Activated naive CD8-positive, alpha-beta T cell treated with anti-CD3 and anti-CD28 coated beads for 36 hours (primary cell): ENCODE measurements at regions not wholly inside any gene's neighbourhood (a gene's known extent, or its start where the extent isn't known, plus 50 kb on each side); places are given as distances from the start of the nearest gene placed in this dataset.

Source experiments
- DNase-seq: peaks from one replicate; pipeline ENCODE4 v3.0.0; 2021
- H3K27ac Mint-ChIP-seq: one replicate; pipeline ENCODE4 v1.8.0; 2022; ENCODE audit warnings: mild to moderate bottlenecking, moderate library complexity, mixed read lengths
- H3K27me3 Mint-ChIP-seq: one replicate; pipeline ENCODE4 v1.8.0; 2022; ENCODE audit warnings: mild to moderate bottlenecking, mixed read lengths
- H3K36me3 Mint-ChIP-seq: one replicate; pipeline ENCODE4 v1.8.0; 2021; ENCODE audit warnings: mild to moderate bottlenecking, mixed read lengths
- H3K4me1 Mint-ChIP-seq: one replicate; pipeline ENCODE4 v1.8.0; 2021; ENCODE audit warnings: mixed read lengths
- H3K4me3 Mint-ChIP-seq: one replicate; pipeline ENCODE4 v1.8.0; 2022; ENCODE audit warnings: mild to moderate bottlenecking, moderate library complexity, mixed read lengths
- H3K9me3 Mint-ChIP-seq: one replicate; pipeline ENCODE4 v1.8.0; 2022; ENCODE audit warnings: mixed read lengths

GRCh38 chr2:34666821-34667220 is 1067.7 kb upstream of the FAM98A start:
- Mint-ChIP-seq H3K27ac (no peak overlapping the region), H3K9me3 (no peaks in the 10 kb centered on the region), H3K4me3 (no peak overlapping the region), H3K36me3 (no peaks in the 10 kb centered on the region), H3K4me1 (no peaks in the 10 kb centered on the region), H3K27me3 (no peaks in the 10 kb centered on the region)
- DNase-seq: no peak

- no peaks in the 10 kb centered on the region for H3K27me3 Mint-ChIP-seq
Measured at GRCh38 chr2:34664266-34664665, 1065.2 kb upstream of the FAM98A start.

GRCh38 chr2:34663314-34663713 is 1064.2 kb upstream of the FAM98A start:
- Mint-ChIP-seq H3K4me3 (no peak overlapping the region), H3K4me1 (no peaks in the 10 kb centered on the region), H3K9me3 (peaks cover 2% of the 10 kb centered on the region), H3K27me3 (no peaks in the 10 kb centered on the region), H3K36me3 (no peaks in the 10 kb centered on the region), H3K27ac (no peak overlapping the region)
- DNase-seq: no peak

More at GRCh38 chr2:34664266-34664665, 1065.2 kb upstream of the FAM98A start:
- H3K36me3 Mint-ChIP-seq: no peaks in the 10 kb centered on the region
- H3K27ac Mint-ChIP-seq: no peak overlapping the region
- no peaks in the 10 kb centered on the region for H3K4me1 Mint-ChIP-seq
- peaks cover 2% of the 10 kb centered on the region for H3K9me3 Mint-ChIP-seq
- DNase-seq: no peak
- no peak overlapping the region for H3K4me3 Mint-ChIP-seq

- no peak for DNase-seq
- Mint-ChIP-seq H3K27ac (no peak overlapping the region), H3K4me1 (no peaks in the 10 kb centered on the region), H3K4me3 (no peak overlapping the region), H3K9me3 (peaks cover 3% of the 10 kb centered on the region), H3K36me3 (no peaks in the 10 kb centered on the region), H3K27me3 (no peaks in the 10 kb centered on the region)
Measured at GRCh38 chr2:34660741-34661140, 1061.6 kb upstream of the FAM98A start.

- H3K27me3 Mint-ChIP-seq: no peaks in the 10 kb centered on the region
- no peak for DNase-seq
- peaks cover 15% of the 10 kb centered on the region for H3K9me3 Mint-ChIP-seq
- no peaks in the 10 kb centered on the region for H3K4me1 Mint-ChIP-seq
- no peak overlapping the region for H3K27ac Mint-ChIP-seq
- H3K36me3 Mint-ChIP-seq: no peaks in the 10 kb centered on the region
- no peak overlapping the region for H3K4me3 Mint-ChIP-seq
Measured at GRCh38 chr2:34656632-34657031, 1057.5 kb upstream of the FAM98A start.

- no peak overlapping the region for H3K4me3 Mint-ChIP-seq
- H3K27ac Mint-ChIP-seq: no peak overlapping the region
- no peaks in the 10 kb centered on the region for H3K36me3 Mint-ChIP-seq
- DNase-seq: no peak
- H3K9me3 Mint-ChIP-seq: peaks cover 18% of the 10 kb centered on the region
- H3K4me1 Mint-ChIP-seq: no peaks in the 10 kb centered on the region
- no peaks in the 10 kb centered on the region for H3K27me3 Mint-ChIP-seq
Measured at GRCh38 chr2:34652636-34653035, 1053.5 kb upstream of the FAM98A start.

- no peak for DNase-seq
- Mint-ChIP-seq H3K4me1 (no peaks in the 10 kb centered on the region), H3K36me3 (no peaks in the 10 kb centered on the region), H3K27me3 (no peaks in the 10 kb centered on the region), H3K27ac (no peak overlapping the region), H3K4me3 (no peak overlapping the region), H3K9me3 (peaks cover 8% of the 10 kb centered on the region)
Measured at GRCh38 chr2:34646901-34647300, 1047.8 kb upstream of the FAM98A start.

GRCh38 chr2:34632327-34632726 is 1033.2 kb upstream of the FAM98A start:
- H3K4me1 Mint-ChIP-seq: no peaks in the 10 kb centered on the region
- H3K9me3 Mint-ChIP-seq: peaks cover 16% of the 10 kb centered on the region
- no peaks in the 10 kb centered on the region for H3K36me3 Mint-ChIP-seq
- no peak overlapping the region for H3K4me3 Mint-ChIP-seq
- DNase-seq: no peak
- no peak overlapping the region for H3K27ac Mint-ChIP-seq
- no peaks in the 10 kb centered on the region for H3K27me3 Mint-ChIP-seq

- H3K4me3 Mint-ChIP-seq: no peak overlapping the region
- no peaks in the 10 kb centered on the region for H3K27me3 Mint-ChIP-seq
- H3K27ac Mint-ChIP-seq: no peak overlapping the region
- H3K36me3 Mint-ChIP-seq: no peaks in the 10 kb centered on the region
- peaks cover 10% of the 10 kb centered on the region for H3K9me3 Mint-ChIP-seq
- H3K4me1 Mint-ChIP-seq: no peaks in the 10 kb centered on the region
- DNase-seq: no peak
Measured at GRCh38 chr2:34627003-34627402, 1027.9 kb upstream of the FAM98A start.

- Mint-ChIP-seq H3K4me1 (no peaks in the 10 kb centered on the region), H3K27me3 (no peaks in the 10 kb centered on the region), H3K4me3 (no peak overlapping the region), H3K27ac (no peak overlapping the region), H3K36me3 (no peaks in the 10 kb centered on the region), H3K9me3 (peaks cover 4% of the 10 kb centered on the region)
- no peak for DNase-seq
Measured at GRCh38 chr2:34604164-34604563, 1005.1 kb upstream of the FAM98A start.

- peaks cover 4% of the 10 kb centered on the region for H3K9me3 Mint-ChIP-seq
- H3K36me3 Mint-ChIP-seq: no peaks in the 10 kb centered on the region
- H3K4me3 Mint-ChIP-seq: no peak overlapping the region
- H3K4me1 Mint-ChIP-seq: no peaks in the 10 kb centered on the region
- H3K27ac Mint-ChIP-seq: no peak overlapping the region
- no peak for DNase-seq
- no peaks in the 10 kb centered on the region for H3K27me3 Mint-ChIP-seq
Measured at GRCh38 chr2:34602262-34602661, 1003.2 kb upstream of the FAM98A start.

- Mint-ChIP-seq H3K27ac (no peak overlapping the region), H3K4me1 (no peaks in the 10 kb centered on the region), H3K36me3 (no peaks in the 10 kb centered on the region), H3K27me3 (no peaks in the 10 kb centered on the region), H3K4me3 (no peak overlapping the region), H3K9me3 (peaks cover 4% of the 10 kb centered on the region)
- DNase-seq: no peak
Measured at GRCh38 chr2:34601561-34601960, 1002.5 kb upstream of the FAM98A start.

GRCh38 chr2:34578641-34579040 is 979.5 kb upstream of the FAM98A start:
- no peak overlapping the region for H3K27ac Mint-ChIP-seq
- H3K9me3 Mint-ChIP-seq: peaks cover 7% of the 10 kb centered on the region
- H3K36me3 Mint-ChIP-seq: peaks cover 2% of the 10 kb centered on the region
- no peaks in the 10 kb centered on the region for H3K27me3 Mint-ChIP-seq
- no peak overlapping the region for H3K4me3 Mint-ChIP-seq
- no peaks in the 10 kb centered on the region for H3K4me1 Mint-ChIP-seq
- no peak for DNase-seq

- no peak for DNase-seq
- no peaks in the 10 kb centered on the region for H3K4me1 Mint-ChIP-seq
- H3K4me3 Mint-ChIP-seq: no peak overlapping the region
- H3K36me3 Mint-ChIP-seq: no peaks in the 10 kb centered on the region
- no peaks in the 10 kb centered on the region for H3K27me3 Mint-ChIP-seq
- no peaks in the 10 kb centered on the region for H3K9me3 Mint-ChIP-seq
- H3K27ac Mint-ChIP-seq: no peak overlapping the region
Measured at GRCh38 chr2:34570266-34570872, 971.3 kb upstream of the FAM98A start.

GRCh38 chr2:34567128-34567527 is 968.0 kb upstream of the FAM98A start:
- Mint-ChIP-seq H3K9me3 (no peaks in the 10 kb centered on the region), H3K4me1 (no peaks in the 10 kb centered on the region), H3K27me3 (no peaks in the 10 kb centered on the region), H3K27ac (no peak overlapping the region), H3K4me3 (no peak overlapping the region), H3K36me3 (no peaks in the 10 kb centered on the region)
- no peak for DNase-seq

- Mint-ChIP-seq H3K4me3 (no peak overlapping the region), H3K4me1 (no peaks in the 10 kb centered on the region), H3K9me3 (peaks cover 2% of the 10 kb centered on the region), H3K27me3 (no peaks in the 10 kb centered on the region), H3K27ac (no peak overlapping the region), H3K36me3 (peaks cover 2% of the 10 kb centered on the region)
- no peak for DNase-seq
Measured at GRCh38 chr2:34552337-34552736, 953.2 kb upstream of the FAM98A start.
